WTC11 (cell line): ENCODE measurements at regions not wholly inside any gene's neighbourhood (a gene's known extent, or its start where the extent isn't known, plus 50 kb on each side); places are given as distances from the start of the nearest gene placed in this dataset.

Source experiments
- ATAC-seq: fragments of 200-7000 bp; cut with Tn5 transposase; 2 replicates; pipeline ENCODE4 v1.10.0; 2021; ENCODE audit warnings: mild to moderate bottlenecking, moderate library complexity
- CTCF ChIA-PET: fragments of 300-600 bp; sonication (Branson Sonifier 250); formaldehyde crosslinking; loops from one replicate; lab custom pipeline; 2021; ENCODE audit warnings: antibody characterized with exemption; lab: Charles Lee
- POLR2A ChIA-PET: fragments of 350-600 bp; sonication (Branson Sonifier 250); formaldehyde crosslinking; loops from one replicate; lab custom pipeline; 2021; ENCODE audit warnings: antibody characterized with exemption; lab: Charles Lee
- DNase-seq: peaks from one replicate; pipeline ENCODE4 v3.0.0; 2021; ENCODE audit warnings: low spot score
- H3K27ac Mint-ChIP-seq: 2 replicates; pipeline ENCODE4 v1.8.0; 2021; ENCODE audit warnings: mixed read lengths
- H3K27me3 Mint-ChIP-seq: 2 replicates; pipeline ENCODE4 v1.8.0; 2021; ENCODE audit warnings: low read depth, mild to moderate bottlenecking, moderate library complexity, mixed read lengths
- H3K36me3 Mint-ChIP-seq: 2 replicates; pipeline ENCODE4 v1.8.0; 2021; ENCODE audit warnings: mixed read lengths
- H3K4me1 Mint-ChIP-seq: 2 replicates; pipeline ENCODE4 v1.8.0; 2022; ENCODE audit warnings: mixed read lengths
- H3K4me3 Mint-ChIP-seq: 2 replicates; pipeline ENCODE4 v1.8.0; 2021; ENCODE audit warnings: mild to moderate bottlenecking, moderate library complexity, mixed read lengths
- H3K9me3 Mint-ChIP-seq: 2 replicates; pipeline ENCODE4 v1.8.0; 2021; ENCODE audit warnings: mixed read lengths
- CBFB ChIP-seq: sonication (generic); formaldehyde crosslinking; IDR thresholded peaks from 2 replicates; pipeline ENCODE4 v1.8.1; 2022; ENCODE audit warnings: mild to moderate bottlenecking, low read depth, missing genetic modification reagents
- EMX1 ChIP-seq: fragments of 250-450 bp; sonication (Bioruptor Pico); IDR thresholded peaks from 2 replicates; pipeline ENCODE4 v1.8.0; 2021; ENCODE audit warnings: mild to moderate bottlenecking
- GTF2I ChIP-seq: fragments of 250-450 bp; sonication (Bioruptor Pico); conservative IDR thresholded peaks from 2 replicates; pipeline ENCODE4 v1.4.0; 2021; ENCODE audit warnings: mild to moderate bottlenecking
- NR2C2 ChIP-seq: sonication (generic); formaldehyde crosslinking; IDR thresholded peaks from 2 replicates; pipeline ENCODE4 v1.8.0; 2022; ENCODE audit warnings: mild to moderate bottlenecking, missing genetic modification reagents
- OVOL2 ChIP-seq: fragments of 250-450 bp; sonication (Bioruptor Pico); IDR thresholded peaks from 2 replicates; pipeline ENCODE4 v1.9.0; 2021; ENCODE audit warnings: mild to moderate bottlenecking, borderline replicate concordance
- TCF7 ChIP-seq: sonication (generic); formaldehyde crosslinking; IDR thresholded peaks from 2 replicates; pipeline ENCODE4 v1.8.0; 2022; ENCODE audit warnings: mild to moderate bottlenecking, low read depth, missing genetic modification reagents, moderate library complexity
- ZNF138 ChIP-seq: sonication (generic); formaldehyde crosslinking; conservative IDR thresholded peaks from 2 replicates; pipeline ENCODE4 v1.8.1; 2022; ENCODE audit warnings: mild to moderate bottlenecking, moderate library complexity, missing genetic modification reagents
- ZNF232 ChIP-seq: sonication (generic); formaldehyde crosslinking; IDR thresholded peaks from 2 replicates; pipeline ENCODE4 v1.8.0; 2022; ENCODE audit warnings: mild to moderate bottlenecking, missing genetic modification reagents
- ZNF416 ChIP-seq: fragments of 250-450 bp; sonication (Bioruptor Pico); IDR thresholded peaks from 2 replicates; pipeline ENCODE4 v1.9.0; 2021; ENCODE audit warnings: mild to moderate bottlenecking, inconsistent platforms
- TF ChIP-seq, protein P1 (sequence below): sonication (generic); formaldehyde crosslinking; IDR thresholded peaks from 2 replicates; pipeline ENCODE4 v1.8.0; 2023; ENCODE audit warnings: missing genetic modification reagents, mild to moderate bottlenecking, borderline replicate concordance
- TF ChIP-seq, protein P2 (sequence below): fragments of 250-450 bp; sonication (Bioruptor Pico); IDR thresholded peaks from 2 replicates; pipeline ENCODE4 v1.9.0; 2021; ENCODE audit warnings: mild to moderate bottlenecking
- TF ChIP-seq, protein P3 (sequence below): sonication (generic); formaldehyde crosslinking; IDR thresholded peaks from 2 replicates; pipeline ENCODE4 v1.8.1; 2022; ENCODE audit warnings: missing genetic modification reagents, borderline replicate concordance
- TF ChIP-seq, protein P4 (sequence below): fragments of 250-450 bp; sonication (Bioruptor Pico); IDR thresholded peaks from 2 replicates; pipeline ENCODE4 v1.9.0; 2021; ENCODE audit warnings: mild to moderate bottlenecking
- TF ChIP-seq, protein P5 (sequence below): fragments of 250-450 bp; sonication (Bioruptor Pico); IDR thresholded peaks from 2 replicates; pipeline ENCODE4 v2.1.2; 2022; ENCODE audit warnings: mild to moderate bottlenecking, moderate library complexity
- TF ChIP-seq, protein P6 (sequence below): sonication (generic); formaldehyde crosslinking; IDR thresholded peaks from 2 replicates; pipeline ENCODE4 v1.8.0; 2022; ENCODE audit warnings: mild to moderate bottlenecking, missing genetic modification reagents

DNA sequence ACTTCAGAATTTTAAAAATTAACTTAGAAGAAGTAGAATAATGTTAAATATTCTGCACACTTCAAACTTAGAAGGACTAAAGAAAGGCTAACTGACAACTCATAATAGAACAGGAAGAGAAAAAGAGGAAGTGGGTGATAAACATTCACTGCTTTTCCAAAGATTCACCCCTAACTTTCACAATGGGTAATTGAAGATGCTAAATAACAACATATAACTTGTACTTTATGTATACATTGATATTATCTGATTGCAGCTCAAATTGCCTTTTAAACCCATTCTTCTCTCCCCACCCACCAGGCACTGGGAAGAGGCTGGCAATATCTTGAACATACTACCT is 376.6 kb downstream of the EFNA5 start (continued):
- TF ChIP-seq, protein P1, sequence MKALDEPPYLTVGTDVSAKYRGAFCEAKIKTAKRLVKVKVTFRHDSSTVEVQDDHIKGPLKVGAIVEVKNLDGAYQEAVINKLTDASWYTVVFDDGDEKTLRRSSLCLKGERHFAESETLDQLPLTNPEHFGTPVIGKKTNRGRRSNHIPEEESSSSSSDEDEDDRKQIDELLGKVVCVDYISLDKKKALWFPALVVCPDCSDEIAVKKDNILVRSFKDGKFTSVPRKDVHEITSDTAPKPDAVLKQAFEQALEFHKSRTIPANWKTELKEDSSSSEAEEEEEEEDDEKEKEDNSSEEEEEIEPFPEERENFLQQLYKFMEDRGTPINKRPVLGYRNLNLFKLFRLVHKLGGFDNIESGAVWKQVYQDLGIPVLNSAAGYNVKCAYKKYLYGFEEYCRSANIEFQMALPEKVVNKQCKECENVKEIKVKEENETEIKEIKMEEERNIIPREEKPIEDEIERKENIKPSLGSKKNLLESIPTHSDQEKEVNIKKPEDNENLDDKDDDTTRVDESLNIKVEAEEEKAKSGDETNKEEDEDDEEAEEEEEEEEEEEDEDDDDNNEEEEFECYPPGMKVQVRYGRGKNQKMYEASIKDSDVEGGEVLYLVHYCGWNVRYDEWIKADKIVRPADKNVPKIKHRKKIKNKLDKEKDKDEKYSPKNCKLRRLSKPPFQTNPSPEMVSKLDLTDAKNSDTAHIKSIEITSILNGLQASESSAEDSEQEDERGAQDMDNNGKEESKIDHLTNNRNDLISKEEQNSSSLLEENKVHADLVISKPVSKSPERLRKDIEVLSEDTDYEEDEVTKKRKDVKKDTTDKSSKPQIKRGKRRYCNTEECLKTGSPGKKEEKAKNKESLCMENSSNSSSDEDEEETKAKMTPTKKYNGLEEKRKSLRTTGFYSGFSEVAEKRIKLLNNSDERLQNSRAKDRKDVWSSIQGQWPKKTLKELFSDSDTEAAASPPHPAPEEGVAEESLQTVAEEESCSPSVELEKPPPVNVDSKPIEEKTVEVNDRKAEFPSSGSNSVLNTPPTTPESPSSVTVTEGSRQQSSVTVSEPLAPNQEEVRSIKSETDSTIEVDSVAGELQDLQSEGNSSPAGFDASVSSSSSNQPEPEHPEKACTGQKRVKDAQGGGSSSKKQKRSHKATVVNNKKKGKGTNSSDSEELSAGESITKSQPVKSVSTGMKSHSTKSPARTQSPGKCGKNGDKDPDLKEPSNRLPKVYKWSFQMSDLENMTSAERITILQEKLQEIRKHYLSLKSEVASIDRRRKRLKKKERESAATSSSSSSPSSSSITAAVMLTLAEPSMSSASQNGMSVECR (CRISPR knock-in tag): no peak
- TF ChIP-seq NR2C2 (CRISPR knock-in tag): no peak
- TF ChIP-seq GTF2I (CRISPR knock-in tag): no peak
- TF ChIP-seq, all 79 proteins: peak for 0

DNA sequence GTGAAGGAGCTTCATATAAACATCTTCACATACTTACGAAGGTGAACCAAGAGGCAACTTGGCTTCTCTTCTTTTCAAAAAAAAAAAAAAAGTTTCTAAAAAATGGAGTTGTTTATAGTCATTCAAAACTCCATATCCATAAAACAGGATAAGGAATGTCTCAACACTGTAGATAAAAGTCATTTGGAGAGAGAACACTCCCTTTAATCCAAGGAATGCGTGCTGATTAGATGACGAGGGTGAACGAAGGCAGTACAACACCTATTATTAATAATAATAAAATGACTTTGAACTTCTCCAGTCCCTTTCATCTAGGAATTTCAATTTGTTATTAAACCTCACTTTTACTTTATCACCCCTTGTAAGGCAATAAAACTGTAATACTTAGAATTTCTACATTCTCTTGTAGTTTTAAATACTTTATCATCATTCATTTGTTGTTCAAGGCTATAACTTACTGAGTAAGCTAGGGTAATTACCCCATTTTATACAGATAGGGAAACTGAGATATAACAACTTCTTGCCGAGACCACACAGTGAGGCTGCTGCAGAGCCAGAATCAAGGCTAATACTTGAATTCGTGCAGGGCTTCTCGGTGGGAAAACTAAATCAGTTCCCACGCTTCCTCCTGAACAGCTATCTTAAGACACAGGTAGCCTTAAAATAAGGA is 377.1 kb downstream of the EFNA5 start:
- ATAC-seq (no peak), DNase-seq (no peak)
- CTCF ChIA-PET: interaction anchor here (1.2 kb wide), 1 partner anchor 46 kb away, joined by 3 read pairs; no protein-coding TSS in a partner anchor

DNA sequence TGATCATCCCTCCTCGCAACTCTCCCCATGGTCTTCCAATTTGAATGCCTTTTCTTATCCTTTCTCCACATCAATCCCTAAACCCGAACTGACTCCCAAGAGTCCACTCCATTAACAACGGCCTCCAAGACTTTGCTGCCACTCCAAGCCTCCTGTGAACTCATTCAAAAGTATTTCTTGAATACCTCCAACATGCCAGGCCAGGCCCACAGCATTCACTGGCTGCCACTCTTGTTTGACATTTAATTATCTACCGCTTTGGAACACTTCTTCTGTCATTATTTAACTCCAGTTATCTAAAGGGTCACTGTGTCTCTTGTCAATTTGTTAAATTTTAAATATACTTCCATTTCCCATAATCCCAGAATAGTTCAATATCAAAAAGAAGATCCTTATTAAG is 378.9 kb downstream of the EFNA5 start:
- H3K27me3 Mint-ChIP-seq: no peaks in the 10 kb centered on the region; the same call in 1 of the 2 replicates
- ATAC-seq (no peak), DNase-seq (no peak)
- H3K9me3 Mint-ChIP-seq: peaks cover 5% of the 10 kb centered on the region
- H3K4me3 Mint-ChIP-seq: no peak overlapping the region
- H3K4me1 Mint-ChIP-seq: peaks cover 20% of the 10 kb centered on the region
- ChIA-PET POLR2A (no interaction called here), CTCF (interaction anchor here (0.8 to 0.9 kb wide), 2 partner anchors 44 to 280 kb away, joined by 3 read pairs; no protein-coding TSS in a partner anchor)
- no peak overlapping the region for H3K27ac Mint-ChIP-seq
- no peaks in the 10 kb centered on the region for H3K36me3 Mint-ChIP-seq
- TF ChIP-seq ZNF138 (no peak), ZNF232 (CRISPR knock-in tag) (no peak), NR2C2 (CRISPR knock-in tag) (no peak), TCF7 (CRISPR knock-in tag) (no peak), ZNF416 (CRISPR knock-in tag) (no peak), OVOL2 (CRISPR knock-in tag) (no peak), CBFB (CRISPR knock-in tag) (no peak)
- TF ChIP-seq, protein P2, sequence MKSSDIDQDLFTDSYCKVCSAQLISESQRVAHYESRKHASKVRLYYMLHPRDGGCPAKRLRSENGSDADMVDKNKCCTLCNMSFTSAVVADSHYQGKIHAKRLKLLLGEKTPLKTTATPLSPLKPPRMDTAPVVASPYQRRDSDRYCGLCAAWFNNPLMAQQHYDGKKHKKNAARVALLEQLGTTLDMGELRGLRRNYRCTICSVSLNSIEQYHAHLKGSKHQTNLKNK (CRISPR knock-in tag): no peak
- TF ChIP-seq, protein P3, sequence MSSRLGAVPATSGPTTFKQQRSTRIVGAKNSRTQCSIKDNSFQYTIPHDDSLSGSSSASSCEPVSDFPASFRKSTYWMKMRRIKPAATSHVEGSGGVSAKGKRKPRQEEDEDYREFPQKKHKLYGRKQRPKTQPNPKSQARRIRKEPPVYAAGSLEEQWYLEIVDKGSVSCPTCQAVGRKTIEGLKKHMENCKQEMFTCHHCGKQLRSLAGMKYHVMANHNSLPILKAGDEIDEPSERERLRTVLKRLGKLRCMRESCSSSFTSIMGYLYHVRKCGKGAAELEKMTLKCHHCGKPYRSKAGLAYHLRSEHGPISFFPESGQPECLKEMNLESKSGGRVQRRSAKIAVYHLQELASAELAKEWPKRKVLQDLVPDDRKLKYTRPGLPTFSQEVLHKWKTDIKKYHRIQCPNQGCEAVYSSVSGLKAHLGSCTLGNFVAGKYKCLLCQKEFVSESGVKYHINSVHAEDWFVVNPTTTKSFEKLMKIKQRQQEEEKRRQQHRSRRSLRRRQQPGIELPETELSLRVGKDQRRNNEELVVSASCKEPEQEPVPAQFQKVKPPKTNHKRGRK (CRISPR knock-in tag): no peak
- TF ChIP-seq, protein P4, sequence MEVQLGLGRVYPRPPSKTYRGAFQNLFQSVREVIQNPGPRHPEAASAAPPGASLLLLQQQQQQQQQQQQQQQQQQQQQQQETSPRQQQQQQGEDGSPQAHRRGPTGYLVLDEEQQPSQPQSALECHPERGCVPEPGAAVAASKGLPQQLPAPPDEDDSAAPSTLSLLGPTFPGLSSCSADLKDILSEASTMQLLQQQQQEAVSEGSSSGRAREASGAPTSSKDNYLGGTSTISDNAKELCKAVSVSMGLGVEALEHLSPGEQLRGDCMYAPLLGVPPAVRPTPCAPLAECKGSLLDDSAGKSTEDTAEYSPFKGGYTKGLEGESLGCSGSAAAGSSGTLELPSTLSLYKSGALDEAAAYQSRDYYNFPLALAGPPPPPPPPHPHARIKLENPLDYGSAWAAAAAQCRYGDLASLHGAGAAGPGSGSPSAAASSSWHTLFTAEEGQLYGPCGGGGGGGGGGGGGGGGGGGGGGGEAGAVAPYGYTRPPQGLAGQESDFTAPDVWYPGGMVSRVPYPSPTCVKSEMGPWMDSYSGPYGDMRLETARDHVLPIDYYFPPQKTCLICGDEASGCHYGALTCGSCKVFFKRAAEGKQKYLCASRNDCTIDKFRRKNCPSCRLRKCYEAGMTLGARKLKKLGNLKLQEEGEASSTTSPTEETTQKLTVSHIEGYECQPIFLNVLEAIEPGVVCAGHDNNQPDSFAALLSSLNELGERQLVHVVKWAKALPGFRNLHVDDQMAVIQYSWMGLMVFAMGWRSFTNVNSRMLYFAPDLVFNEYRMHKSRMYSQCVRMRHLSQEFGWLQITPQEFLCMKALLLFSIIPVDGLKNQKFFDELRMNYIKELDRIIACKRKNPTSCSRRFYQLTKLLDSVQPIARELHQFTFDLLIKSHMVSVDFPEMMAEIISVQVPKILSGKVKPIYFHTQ (CRISPR knock-in tag): no peak
- TF ChIP-seq, protein P5, sequence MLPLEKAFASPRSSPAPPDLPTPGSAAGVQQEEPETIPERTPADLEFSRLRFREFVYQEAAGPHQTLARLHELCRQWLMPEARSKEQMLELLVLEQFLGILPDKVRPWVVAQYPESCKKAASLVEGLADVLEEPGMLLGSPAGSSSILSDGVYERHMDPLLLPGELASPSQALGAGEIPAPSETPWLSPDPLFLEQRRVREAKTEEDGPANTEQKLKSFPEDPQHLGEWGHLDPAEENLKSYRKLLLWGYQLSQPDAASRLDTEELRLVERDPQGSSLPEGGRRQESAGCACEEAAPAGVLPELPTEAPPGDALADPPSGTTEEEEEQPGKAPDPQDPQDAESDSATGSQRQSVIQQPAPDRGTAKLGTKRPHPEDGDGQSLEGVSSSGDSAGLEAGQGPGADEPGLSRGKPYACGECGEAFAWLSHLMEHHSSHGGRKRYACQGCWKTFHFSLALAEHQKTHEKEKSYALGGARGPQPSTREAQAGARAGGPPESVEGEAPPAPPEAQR (CRISPR knock-in tag): no peak
- TF ChIP-seq, protein P1 (CRISPR knock-in tag): no peak

More for the DNA sequence above, 377.1 kb downstream of the EFNA5 start:
- H3K9me3 Mint-ChIP-seq: peaks cover 5% of the 10 kb centered on the region
- peaks cover 16% of the 10 kb centered on the region for H3K4me1 Mint-ChIP-seq
- no peaks in the 10 kb centered on the region for H3K27me3 Mint-ChIP-seq
- no peak for TF ChIP-seq EMX1 (CRISPR knock-in tag)
- TF ChIP-seq, protein P6, sequence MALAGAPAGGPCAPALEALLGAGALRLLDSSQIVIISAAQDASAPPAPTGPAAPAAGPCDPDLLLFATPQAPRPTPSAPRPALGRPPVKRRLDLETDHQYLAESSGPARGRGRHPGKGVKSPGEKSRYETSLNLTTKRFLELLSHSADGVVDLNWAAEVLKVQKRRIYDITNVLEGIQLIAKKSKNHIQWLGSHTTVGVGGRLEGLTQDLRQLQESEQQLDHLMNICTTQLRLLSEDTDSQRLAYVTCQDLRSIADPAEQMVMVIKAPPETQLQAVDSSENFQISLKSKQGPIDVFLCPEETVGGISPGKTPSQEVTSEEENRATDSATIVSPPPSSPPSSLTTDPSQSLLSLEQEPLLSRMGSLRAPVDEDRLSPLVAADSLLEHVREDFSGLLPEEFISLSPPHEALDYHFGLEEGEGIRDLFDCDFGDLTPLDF (CRISPR knock-in tag): no peak
- POLR2A ChIA-PET: no interaction called here
- H3K27ac Mint-ChIP-seq: no peak overlapping the region
- H3K4me3 Mint-ChIP-seq: no peak overlapping the region
- H3K36me3 Mint-ChIP-seq: no peaks in the 10 kb centered on the region
